ENCODE measurements at regions not wholly inside any gene's neighbourhood (a gene's known extent, or its start where the extent isn't known, plus 50 kb on each side); places are given as distances from the start of the nearest gene placed in this dataset.

GRCh38 chr3:41138601-41139000 lies 60.7 kb upstream of the CTNNB1 start:
- ATAC-seq (no peak), DNase-seq (no peak)
- Mint-ChIP-seq H3K27ac (no peak overlapping the region), H3K36me3 (no peaks in the 10 kb centered on the region), H3K9me3 (peaks cover 0 to 6% (median 0%) of the 10 kb centered on the region in 9 donors), H3K4me1 (peaks cover 0 to 4% (median 2%) of the 10 kb centered on the region in 4 donors), H3K4me3 (no peak overlapping the region), H3K27me3 (peaks cover 0 to 4% (median 0%) of the 10 kb centered on the region in 5 donors)
- POLR2A ChIA-PET, result interaction anchor here (0.9 kb wide), 1 partner anchor 12 kb away, joined by 3 read pairs; no protein-coding TSS in a partner anchor

DNA sequence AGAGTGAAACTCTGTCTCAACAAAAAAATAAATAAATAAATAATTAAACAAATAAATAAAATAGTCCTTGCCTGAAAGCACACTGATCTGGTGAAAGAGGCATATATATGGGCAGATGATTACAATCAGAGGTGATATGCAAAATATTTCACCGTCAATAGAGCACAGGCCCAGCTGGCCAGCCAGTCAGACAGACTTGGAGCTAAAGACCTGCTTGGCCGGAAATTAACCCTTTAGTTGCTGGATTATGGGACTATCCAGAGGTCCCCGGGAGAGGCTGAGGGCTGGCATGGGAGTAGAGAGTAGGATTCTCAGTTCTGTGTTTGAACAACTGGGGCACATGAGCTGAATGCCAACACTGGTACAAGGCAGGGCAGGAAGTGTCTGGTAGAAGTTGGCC lies 59.1 kb upstream of the CTNNB1 start:
- POLR2A ChIA-PET, result no interaction called here
- Mint-ChIP-seq H3K4me3 (no peak overlapping the region), H3K27ac (no peak overlapping the region)

DNA sequence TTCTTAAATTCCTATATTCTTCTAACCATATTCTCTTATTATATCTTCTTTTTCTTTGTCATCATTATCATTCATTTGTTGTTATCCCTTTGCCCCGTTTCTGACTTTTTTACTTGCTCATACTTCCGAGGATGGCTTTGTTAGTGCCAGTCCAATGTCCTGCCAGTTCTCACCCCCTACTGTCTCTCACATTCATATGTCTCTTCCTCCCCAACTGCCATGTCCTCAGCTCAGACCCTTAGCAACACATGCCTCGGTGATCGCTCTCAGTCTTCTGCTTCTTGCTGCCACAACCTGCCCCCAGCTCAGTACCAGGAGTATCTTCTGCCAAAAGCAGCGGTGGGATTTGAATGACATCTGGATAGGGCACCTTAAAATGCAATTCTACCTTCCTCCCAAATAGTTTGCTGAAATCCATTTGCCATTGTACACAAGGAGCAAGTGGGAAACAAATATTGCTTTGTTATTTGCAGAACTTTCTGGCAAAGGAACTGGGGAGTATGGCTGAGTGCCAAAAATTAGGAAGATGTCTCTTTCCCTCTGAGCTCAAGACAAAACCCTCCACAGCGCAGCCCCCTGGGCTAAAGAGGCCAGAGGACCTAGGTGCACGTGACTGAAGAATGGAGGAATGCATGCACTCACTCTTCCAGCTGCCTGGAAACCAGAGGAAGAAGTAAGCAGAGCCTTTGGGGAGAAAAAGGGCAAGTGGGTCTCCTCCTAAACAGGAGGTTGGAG lies 57.7 kb upstream of the CTNNB1 start:
- Mint-ChIP-seq H3K9me3 (peaks cover 2 to 12% (median 6%) of the 10 kb centered on the region in 9 donors), H3K4me3 (no peak overlapping the region), H3K36me3 (peaks cover 0 to 11% (median 5%) of the 10 kb centered on the region in 3 donors), H3K27me3 (peaks cover 0 to 4% (median 0%) of the 10 kb centered on the region in 5 donors), H3K4me1 (peaks cover 0 to 4% (median 2%) of the 10 kb centered on the region in 4 donors), H3K27ac (peak overlapping the region in 1 of 10 donors; percentile 2)
- POLR2A ChIA-PET, result no interaction called here
- no peak for DNase-seq
- ATAC-seq, result no peak

More for the DNA sequence above, 59.1 kb upstream of the CTNNB1 start:
- Mint-ChIP-seq H3K9me3 (peaks cover 0 to 6% (median 0%) of the 10 kb centered on the region in 9 donors), H3K36me3 (no peaks in the 10 kb centered on the region), H3K4me1 (peaks cover 0 to 4% (median 2%) of the 10 kb centered on the region in 4 donors), H3K27me3 (peaks cover 0 to 4% (median 0%) of the 10 kb centered on the region in 5 donors)
- ATAC-seq (no peak), DNase-seq (no peak)

DNA sequence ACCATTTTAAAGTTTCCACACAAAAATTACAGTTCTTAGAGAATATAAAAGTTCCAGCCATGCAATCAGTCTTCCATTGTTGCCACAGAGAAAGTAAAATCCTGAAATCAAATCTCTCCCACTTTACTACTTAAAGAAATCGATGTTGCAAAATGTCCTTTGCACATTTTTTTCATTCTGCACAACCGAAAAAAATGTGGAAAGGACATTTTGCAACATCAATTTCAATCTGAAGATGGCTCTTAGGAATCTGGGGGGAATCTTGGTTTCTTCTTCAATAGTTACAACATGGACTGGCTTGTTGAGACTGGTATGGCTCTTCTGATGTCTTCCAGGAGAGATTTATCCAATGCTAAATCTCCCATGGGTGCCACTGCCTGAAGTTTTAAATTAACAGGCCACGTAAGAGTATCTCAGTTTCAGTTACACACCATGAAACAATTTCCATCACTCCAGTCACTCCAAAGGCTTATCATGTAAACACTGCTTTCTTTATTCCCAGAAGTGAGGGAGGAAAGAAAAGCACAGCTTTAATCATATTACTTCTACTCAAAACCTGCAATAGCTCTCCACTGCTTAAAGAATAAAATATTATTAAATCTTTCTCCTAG lies 55.8 kb upstream of the CTNNB1 start:
- H3K27me3 Mint-ChIP-seq, result peaks cover 0 to 4% (median 0%) of the 10 kb centered on the region in 5 donors
- peaks cover 0 to 4% (median 2%) of the 10 kb centered on the region in 4 donors for H3K4me1 Mint-ChIP-seq
- peak overlapping the region in 1 of 10 donors; percentile 7 for H3K27ac Mint-ChIP-seq
- H3K4me3 Mint-ChIP-seq, result no peak overlapping the region
- POLR2A ChIA-PET, result no interaction called here
- H3K36me3 Mint-ChIP-seq, result peaks cover 0 to 15% (median 8%) of the 10 kb centered on the region in 3 donors
- ATAC-seq (no peak), DNase-seq (no peak)
- H3K9me3 Mint-ChIP-seq, result peaks cover 5 to 17% (median 7%) of the 10 kb centered on the region in 9 donors

DNA sequence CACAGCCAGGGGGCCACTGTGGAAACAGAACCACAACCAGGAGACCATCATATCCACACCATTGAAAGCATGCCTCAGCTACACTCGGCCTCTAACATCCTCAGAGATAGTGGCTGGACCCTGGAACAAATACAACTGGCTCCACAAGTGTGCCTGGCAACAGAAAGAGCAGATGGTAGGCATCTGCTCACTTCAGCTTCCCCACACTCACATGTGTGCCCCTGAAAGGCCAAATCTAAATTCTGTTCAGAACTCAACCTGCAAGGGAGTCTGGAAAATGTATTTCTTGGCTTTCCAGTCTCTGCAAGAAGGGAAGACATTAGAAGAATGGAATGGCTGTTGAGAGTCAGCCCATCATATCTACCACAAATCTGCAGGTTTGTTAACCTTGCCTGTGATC lies 54.7 kb upstream of the CTNNB1 start:
- H3K36me3 Mint-ChIP-seq, result peaks cover 0 to 15% (median 8%) of the 10 kb centered on the region in 3 donors
- DNase-seq (no peak), ATAC-seq (no peak)
- no peaks in the 10 kb centered on the region for H3K4me1 Mint-ChIP-seq
- POLR2A ChIA-PET, result no interaction called here
- H3K27me3 Mint-ChIP-seq, result peaks cover 0 to 8% (median 2%) of the 10 kb centered on the region in 5 donors
- peaks cover 5 to 17% (median 7%) of the 10 kb centered on the region in 9 donors for H3K9me3 Mint-ChIP-seq
- no peak overlapping the region for H3K27ac Mint-ChIP-seq
- no peak overlapping the region for H3K4me3 Mint-ChIP-seq

DNA sequence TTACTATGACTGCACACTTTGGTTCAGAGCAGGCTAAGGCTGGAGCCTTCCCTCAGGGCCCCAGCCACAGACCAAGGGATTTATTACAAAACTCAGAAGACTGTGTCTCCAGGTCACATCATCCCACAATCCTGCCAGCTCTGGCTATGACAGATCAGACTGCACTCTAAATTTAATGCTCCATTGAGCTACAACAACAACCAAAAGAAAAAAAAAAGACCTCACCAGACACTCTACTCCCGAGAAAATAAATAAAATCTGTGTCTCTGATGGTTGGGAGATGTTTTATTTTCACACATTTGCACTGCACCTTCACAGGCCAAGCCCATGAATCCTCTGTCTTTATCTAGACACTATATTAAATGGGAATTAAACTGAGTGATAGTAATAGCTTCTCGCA lies 50.8 kb upstream of the CTNNB1 start:
- POLR2A ChIA-PET, result no interaction called here
- peaks cover 3 to 17% (median 7%) of the 10 kb centered on the region in 9 donors for H3K9me3 Mint-ChIP-seq
- no peak for DNase-seq
- H3K4me1 Mint-ChIP-seq, result no peaks in the 10 kb centered on the region
- no peak for ATAC-seq
- peak overlapping the region in 1 of 10 donors; percentile 16 for H3K4me3 Mint-ChIP-seq
- peak overlapping the region in 1 of 10 donors; percentile 53 for H3K27ac Mint-ChIP-seq
- peaks cover 0 to 15% (median 8%) of the 10 kb centered on the region in 3 donors for H3K36me3 Mint-ChIP-seq
- H3K27me3 Mint-ChIP-seq, result peaks cover 0 to 7% (median 0%) of the 10 kb centered on the region in 5 donors

- no peaks in the 10 kb centered on the region for H3K4me1 Mint-ChIP-seq
- H3K27me3 Mint-ChIP-seq, result peaks cover 0 to 7% (median 0%) of the 10 kb centered on the region in 5 donors
- H3K4me3 Mint-ChIP-seq, result no peak overlapping the region
- ATAC-seq, result no peak
- DNase-seq, result no peak
- no peak overlapping the region for H3K27ac Mint-ChIP-seq
- POLR2A ChIA-PET, result no interaction called here
- peaks cover 0 to 15% (median 8%) of the 10 kb centered on the region in 3 donors for H3K36me3 Mint-ChIP-seq
- H3K9me3 Mint-ChIP-seq, result peaks cover 3 to 17% (median 7%) of the 10 kb centered on the region in 9 donors
These were observed 50.4 kb upstream of the CTNNB1 start for GRCh38 chr3:41148901-41149300.
